UCSD-AML1 (cell line): ENCODE measurements at regions not wholly inside any gene's neighbourhood (a gene's known extent, or its start where the extent isn't known, plus 50 kb on each side); places are given as distances from the start of the nearest gene placed in this dataset.

ENCODE experiments used
- DNase-seq: peaks from one replicate; lab custom pipeline; 2025; ENCODE audit not compliant: unreplicated experiment; lab: John Stamatoyannopoulos, UW

GRCh38 chr18:27497246-27497645 is 312.1 kb upstream of the CHST9 start:
- no peak for DNase-seq

- DNase-seq: no peak
Observed at GRCh38 chr18:27493182-27493581, 308.1 kb upstream of the CHST9 start.

- DNase-seq: no peak
Observed at GRCh38 chr18:27491772-27492171, 306.7 kb upstream of the CHST9 start.

GRCh38 chr18:27483276-27483675 is 298.2 kb upstream of the CHST9 start:
- no peak for DNase-seq

- no peak for DNase-seq
Observed at GRCh38 chr18:27478459-27478858, 293.4 kb upstream of the CHST9 start.

GRCh38 chr18:27473318-27473717 is 288.2 kb upstream of the CHST9 start:
- no peak for DNase-seq

GRCh38 chr18:27467073-27467472 is 282.0 kb upstream of the CHST9 start:
- DNase-seq: no peak

GRCh38 chr18:27461957-27462356 is 276.8 kb upstream of the CHST9 start:
- no peak for DNase-seq

GRCh38 chr18:27449104-27449503 is 264.0 kb upstream of the CHST9 start:
- no peak for DNase-seq

GRCh38 chr18:27447930-27448329 is 262.8 kb upstream of the CHST9 start:
- no peak for DNase-seq

GRCh38 chr18:27447451-27447881 is 262.4 kb upstream of the CHST9 start:
- no peak for DNase-seq

GRCh38 chr18:27430595-27430994 is 245.5 kb upstream of the CHST9 start:
- DNase-seq: no peak

- no peak for DNase-seq
Observed at GRCh38 chr18:27428716-27429475, 243.8 kb upstream of the CHST9 start.

GRCh38 chr18:27428120-27428519 is 243.0 kb upstream of the CHST9 start:
- DNase-seq: no peak

GRCh38 chr18:27423581-27423980 is 238.5 kb upstream of the CHST9 start:
- DNase-seq: no peak

GRCh38 chr18:27419646-27420045 is 234.5 kb upstream of the CHST9 start:
- no peak for DNase-seq

- DNase-seq: no peak
Observed at GRCh38 chr18:27415495-27415894, 230.4 kb upstream of the CHST9 start.

- no peak for DNase-seq
Observed at GRCh38 chr18:27414682-27415081, 229.6 kb upstream of the CHST9 start.

GRCh38 chr18:27413495-27414401 is 228.6 kb upstream of the CHST9 start:
- no peak for DNase-seq

GRCh38 chr18:27412556-27412955 is 227.4 kb upstream of the CHST9 start:
- DNase-seq: no peak

- DNase-seq: no peak
Observed at GRCh38 chr18:27411911-27412310, 226.8 kb upstream of the CHST9 start.

GRCh38 chr18:27411013-27411412 is 225.9 kb upstream of the CHST9 start:
- no peak for DNase-seq
